Activated B cell treated with CpG ODN at 0.5 μM for 24 hours (primary cell): ENCODE measurements at regions not wholly inside any gene's neighbourhood (a gene's known extent, or its start where the extent isn't known, plus 50 kb on each side); places are given as distances from the start of the nearest gene placed in this dataset.

ENCODE experiments used
- ATAC-seq: fragments of 200-7000 bp; cut with Tn5 transposase; one replicate; pipeline ENCODE4 v1.10.0; 2021; ENCODE audit warnings: low read depth, mild to moderate bottlenecking, moderate library complexity
- CTCF ChIA-PET: fragments of 350-600 bp; sonication (Branson Sonifier 250); formaldehyde crosslinking; loops from one replicate; lab custom pipeline; 2021; ENCODE audit warnings: antibody characterized with exemption; lab: Charles Lee
- POLR2A ChIA-PET: fragments of 350-600 bp; sonication (Branson Sonifier 250); formaldehyde crosslinking; loops from one replicate; lab custom pipeline; 2021; ENCODE audit warnings: antibody characterized with exemption; lab: Charles Lee
- DNase-seq: peaks from one replicate; pipeline ENCODE4 v3.0.0; 2022
- H3K27ac Mint-ChIP-seq: one replicate; pipeline ENCODE4 v1.8.0; 2020; ENCODE audit warnings: mixed read lengths
- H3K27me3 Mint-ChIP-seq: one replicate; pipeline ENCODE4 v1.8.0; 2021; ENCODE audit warnings: mixed read lengths
- H3K36me3 Mint-ChIP-seq: one replicate; pipeline ENCODE4 v1.8.0; 2021; ENCODE audit warnings: low read depth, mixed read lengths
- H3K4me1 Mint-ChIP-seq: one replicate; pipeline ENCODE4 v1.8.0; 2021; ENCODE audit warnings: mixed read lengths
- H3K4me3 Mint-ChIP-seq: one replicate; pipeline ENCODE4 v1.8.0; 2020; ENCODE audit warnings: mild to moderate bottlenecking, mixed read lengths
- H3K9me3 Mint-ChIP-seq: one replicate; pipeline ENCODE4 v1.8.0; 2020; ENCODE audit warnings: mixed read lengths
- intact Hi-C: fragments of 100-400 bp; cut with micrococcal nuclease; formaldehyde crosslinking; loops from one replicate; pipeline ENCODE4 v1.15.1; 2024
- TF ChIP-seq, protein P1 (sequence below): fragments of 200-600 bp; IDR thresholded peaks from one replicate; pipeline ENCODE4 v1.8.0; 2022; ENCODE audit warnings: antibody characterized with exemption, mild to moderate bottlenecking

DNA sequence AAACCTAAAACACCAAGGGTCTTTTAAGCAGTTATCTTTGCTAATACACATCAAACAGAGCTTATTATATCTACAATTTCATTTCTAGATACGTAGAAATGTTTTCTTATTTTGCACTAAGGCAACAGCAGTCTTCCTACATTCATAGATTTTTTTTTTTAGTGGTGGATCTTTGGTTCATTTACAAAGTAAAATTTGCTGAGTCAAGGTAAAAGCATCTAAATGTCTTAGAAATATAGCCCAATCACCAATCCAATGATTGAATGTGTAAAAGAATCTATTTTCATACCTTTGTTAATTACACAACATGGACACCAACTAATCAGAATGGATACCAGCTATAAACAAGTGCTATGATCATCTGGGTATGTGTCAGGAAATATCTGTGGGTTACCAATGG is 272.2 kb upstream of the TMPO start:
- DNase-seq (no peak), ATAC-seq (no peak)
- Mint-ChIP-seq H3K9me3 (peaks cover 3% of the 10 kb centered on the region), H3K36me3 (no peaks in the 10 kb centered on the region), H3K4me1 (no peaks in the 10 kb centered on the region), H3K27ac (no peak overlapping the region), H3K4me3 (no peak overlapping the region), H3K27me3 (peaks cover 9% of the 10 kb centered on the region)
- TF ChIP-seq, protein P1, sequence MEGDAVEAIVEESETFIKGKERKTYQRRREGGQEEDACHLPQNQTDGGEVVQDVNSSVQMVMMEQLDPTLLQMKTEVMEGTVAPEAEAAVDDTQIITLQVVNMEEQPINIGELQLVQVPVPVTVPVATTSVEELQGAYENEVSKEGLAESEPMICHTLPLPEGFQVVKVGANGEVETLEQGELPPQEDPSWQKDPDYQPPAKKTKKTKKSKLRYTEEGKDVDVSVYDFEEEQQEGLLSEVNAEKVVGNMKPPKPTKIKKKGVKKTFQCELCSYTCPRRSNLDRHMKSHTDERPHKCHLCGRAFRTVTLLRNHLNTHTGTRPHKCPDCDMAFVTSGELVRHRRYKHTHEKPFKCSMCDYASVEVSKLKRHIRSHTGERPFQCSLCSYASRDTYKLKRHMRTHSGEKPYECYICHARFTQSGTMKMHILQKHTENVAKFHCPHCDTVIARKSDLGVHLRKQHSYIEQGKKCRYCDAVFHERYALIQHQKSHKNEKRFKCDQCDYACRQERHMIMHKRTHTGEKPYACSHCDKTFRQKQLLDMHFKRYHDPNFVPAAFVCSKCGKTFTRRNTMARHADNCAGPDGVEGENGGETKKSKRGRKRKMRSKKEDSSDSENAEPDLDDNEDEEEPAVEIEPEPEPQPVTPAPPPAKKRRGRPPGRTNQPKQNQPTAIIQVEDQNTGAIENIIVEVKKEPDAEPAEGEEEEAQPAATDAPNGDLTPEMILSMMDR: no peak
- CTCF ChIA-PET: no interaction called here
- intact Hi-C loops: no loop called here
- POLR2A ChIA-PET: no interaction called here

DNA sequence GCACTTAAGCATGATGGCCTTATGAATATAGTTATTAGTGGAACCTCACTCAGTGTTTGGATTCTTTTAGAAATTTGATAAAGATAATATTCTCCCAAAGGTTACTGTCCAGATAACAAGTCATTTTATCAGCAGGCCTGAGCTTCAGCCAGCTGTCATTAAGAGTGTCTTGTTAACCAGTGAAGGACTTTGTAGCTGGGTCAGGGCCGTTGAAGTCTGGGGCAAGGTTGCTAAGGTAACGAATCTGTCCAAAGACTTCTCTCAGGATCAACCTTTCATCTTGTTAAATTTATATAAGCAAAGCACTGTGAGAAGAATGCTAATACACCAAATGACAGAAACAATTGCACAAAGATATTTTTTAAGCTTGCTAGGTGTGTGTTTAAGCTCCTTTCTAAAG is 271.3 kb upstream of the TMPO start:
- Mint-ChIP-seq H3K36me3 (no peaks in the 10 kb centered on the region), H3K9me3 (peaks cover 3% of the 10 kb centered on the region), H3K4me1 (no peaks in the 10 kb centered on the region), H3K27ac (no peak overlapping the region), H3K4me3 (no peak overlapping the region), H3K27me3 (peaks cover 4% of the 10 kb centered on the region)
- intact Hi-C loops: no loop called here
- no peak for DNase-seq
- ChIA-PET CTCF (no interaction called here), POLR2A (no interaction called here)
- TF ChIP-seq, protein P1: no peak
- no peak for ATAC-seq

DNA sequence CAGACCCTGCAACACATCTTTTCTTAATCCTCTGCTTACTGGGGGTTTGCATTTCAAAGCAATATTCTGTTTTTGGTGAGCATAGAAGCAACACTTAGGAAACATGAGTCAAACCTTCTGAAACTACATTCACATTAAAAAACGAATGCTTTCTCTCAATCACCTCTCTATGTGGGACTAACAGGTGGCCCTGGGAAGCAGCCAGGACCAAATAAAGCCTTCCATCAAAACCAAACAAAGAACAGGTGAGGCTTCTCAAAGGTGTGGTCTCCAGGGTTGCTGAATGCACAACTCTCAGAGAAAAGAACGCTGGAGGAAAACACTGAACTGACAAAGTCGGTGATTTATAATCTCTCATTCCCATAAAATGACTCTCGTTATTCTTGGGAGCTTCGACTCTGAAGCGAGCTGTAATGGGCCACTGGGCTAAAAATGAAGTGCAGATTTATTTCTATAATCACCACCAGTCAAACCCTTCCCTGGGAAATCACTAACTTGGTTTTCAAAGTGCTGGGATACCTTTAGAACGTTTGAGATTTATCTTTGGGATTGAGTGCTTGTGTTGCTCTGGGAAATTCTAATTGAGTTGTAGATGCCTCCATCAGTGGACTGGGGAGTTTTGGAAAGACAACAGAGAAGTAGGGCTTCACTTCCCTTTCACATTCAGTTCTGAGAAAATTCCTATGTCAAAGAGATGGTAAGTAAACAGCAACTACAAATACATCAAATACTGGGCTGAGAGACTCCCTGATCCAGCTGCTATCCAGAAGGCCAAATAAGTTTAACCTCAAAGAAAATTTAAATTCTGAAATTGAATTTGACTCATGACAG is 262.0 kb upstream of the TMPO start:
- no peak for ATAC-seq
- no peak for DNase-seq
- Mint-ChIP-seq H3K27ac (no peak overlapping the region), H3K36me3 (no peaks in the 10 kb centered on the region), H3K4me1 (no peaks in the 10 kb centered on the region), H3K27me3 (no peaks in the 10 kb centered on the region), H3K4me3 (no peak overlapping the region), H3K9me3 (no peaks in the 10 kb centered on the region)
- intact Hi-C loops: no loop called here
- TF ChIP-seq, protein P1: no peak
- POLR2A ChIA-PET: no interaction called here
- CTCF ChIA-PET: no interaction called here

DNA sequence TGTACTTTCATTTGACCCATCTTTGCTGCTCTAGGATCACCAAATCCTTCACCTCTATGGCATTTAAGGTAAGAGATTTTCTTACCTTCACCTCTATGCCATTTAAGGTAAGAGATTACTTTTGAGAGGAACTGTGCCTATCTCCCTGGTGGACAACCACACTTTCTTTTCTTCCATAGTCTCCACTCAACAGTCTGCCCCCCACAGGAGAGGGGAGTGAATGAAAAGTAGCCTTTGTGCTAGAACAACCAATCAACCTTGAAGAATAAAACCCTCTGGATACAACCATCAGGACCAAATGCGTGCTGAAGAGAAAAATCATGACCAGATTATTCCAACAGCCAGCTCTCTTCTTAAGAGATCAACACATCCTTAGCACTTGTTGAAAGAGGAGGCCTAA is 258.6 kb upstream of the TMPO start:
- H3K9me3 Mint-ChIP-seq: no peaks in the 10 kb centered on the region
- intact Hi-C loops: no loop called here
- DNase-seq: no peak
- CTCF ChIA-PET: no interaction called here
- TF ChIP-seq, protein P1: no peak
- no peaks in the 10 kb centered on the region for H3K4me1 Mint-ChIP-seq
- no peak overlapping the region for H3K27ac Mint-ChIP-seq
- no peak for ATAC-seq
- no peaks in the 10 kb centered on the region for H3K36me3 Mint-ChIP-seq
- H3K4me3 Mint-ChIP-seq: no peak overlapping the region
- peaks cover 2% of the 10 kb centered on the region for H3K27me3 Mint-ChIP-seq
- POLR2A ChIA-PET: no interaction called here

DNA sequence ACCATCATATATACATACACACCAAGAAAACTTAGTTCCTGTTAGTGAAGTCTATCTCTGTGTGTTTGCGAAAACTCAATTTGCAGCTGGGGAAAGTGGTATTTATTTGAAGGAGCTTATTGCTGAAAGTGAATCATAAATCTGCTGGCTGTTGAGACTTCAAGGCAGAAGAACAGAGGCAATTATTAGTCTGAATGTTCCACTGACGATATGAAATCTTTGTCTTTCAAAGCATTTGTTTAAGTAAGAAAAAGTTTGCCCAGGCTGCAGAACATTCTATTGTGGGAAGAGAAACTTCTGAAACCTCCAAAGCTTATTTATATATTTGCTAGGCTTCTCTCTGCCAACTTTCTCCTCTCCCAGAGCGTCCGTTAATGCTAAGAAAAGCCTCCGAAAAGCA is 255.7 kb upstream of the TMPO start:
- CTCF ChIA-PET: no interaction called here
- Mint-ChIP-seq H3K27ac (no peak overlapping the region), H3K27me3 (peaks cover 2% of the 10 kb centered on the region), H3K36me3 (no peaks in the 10 kb centered on the region), H3K4me1 (no peaks in the 10 kb centered on the region), H3K9me3 (no peaks in the 10 kb centered on the region), H3K4me3 (no peak overlapping the region)
- intact Hi-C loops: no loop called here
- DNase-seq: no peak
- TF ChIP-seq, protein P1: no peak
- POLR2A ChIA-PET: no interaction called here
- ATAC-seq: no peak
